Prostate gland (tissue), 2 donors: ENCODE measurements at regions not wholly inside any gene's neighbourhood (a gene's known extent, or its start where the extent isn't known, plus 50 kb on each side); places are given as distances from the start of the nearest gene placed in this dataset.

Experiments used
- CTCF ChIP-seq, 4 experiments: fragments of 200-600 bp in 2 of 4; fragments of 450-650 bp in 2 of 4; sonication (generic) in 2 of 4; IDR thresholded peaks; 1 replicate in 3 of 4; 2 replicates in 1 of 4; pipeline ENCODE4 v1.5.1; 2016 to 2019; ENCODE audit warnings: antibody characterized with exemption in 4 of 4, mild to moderate bottlenecking in 2 of 4, moderate library complexity in 2 of 4
- POLR2A ChIP-seq: fragments of 450-650 bp; IDR thresholded peaks from one replicate; pipeline ENCODE4 v1.6.1; 2016; ENCODE audit warnings: antibody characterized with exemption, mild to moderate bottlenecking

- TF ChIP-seq CTCF (IDR thresholded peaks at IDR 0.05): no peak
- no peak for TF ChIP-seq POLR2A
Measured at GRCh38 chr16:87207965-87208364, 109.2 kb downstream of the C16orf95 start.
